ENCODE measurements at regions not wholly inside any gene's neighbourhood (a gene's known extent, or its start where the extent isn't known, plus 50 kb on each side); places are given as distances from the start of the nearest gene placed in this dataset.

DNA sequence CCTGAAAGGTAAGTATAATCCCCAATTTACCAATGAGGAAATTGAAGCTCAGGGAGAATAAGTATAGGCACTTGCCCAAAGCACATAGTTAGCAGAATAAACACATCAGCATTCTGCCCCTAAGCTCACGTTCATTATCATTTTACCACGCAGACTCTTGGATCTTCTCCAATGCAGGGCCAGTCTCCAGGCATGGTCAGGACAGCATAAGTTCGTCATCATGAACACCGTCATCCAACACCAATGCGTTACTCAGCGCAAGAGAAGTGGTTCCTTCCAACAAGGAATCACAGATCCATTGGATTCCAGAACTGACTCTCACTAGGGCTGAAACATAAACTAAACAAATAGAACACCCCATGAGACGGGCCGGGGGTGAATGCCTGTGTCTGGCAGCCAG is 86.5 kb upstream of the GPM6B start:
- DNase-seq (ENCODE audit: low read depth, low spot score): no peak

DNA sequence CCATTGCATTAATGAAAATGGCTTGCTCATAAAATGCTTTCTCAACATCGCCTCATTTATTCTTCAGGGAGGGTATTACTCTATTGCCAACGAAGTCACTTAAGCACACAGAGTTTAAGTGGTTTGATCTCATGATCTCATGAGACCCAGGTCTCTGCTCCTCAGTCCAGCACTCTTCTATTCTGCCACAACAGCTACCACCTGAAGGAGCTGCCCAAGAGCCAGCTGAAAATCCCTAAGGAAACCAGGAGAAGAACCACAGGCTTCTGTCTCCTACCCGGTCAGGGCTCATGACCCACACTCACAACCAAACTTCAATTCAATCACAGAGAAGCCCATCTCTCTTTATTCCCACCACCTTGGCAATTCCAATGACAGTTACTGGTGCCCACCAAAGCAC is 85.5 kb upstream of the GPM6B start:
- DNase-seq (ENCODE audit: low read depth, low spot score): no peak

DNA sequence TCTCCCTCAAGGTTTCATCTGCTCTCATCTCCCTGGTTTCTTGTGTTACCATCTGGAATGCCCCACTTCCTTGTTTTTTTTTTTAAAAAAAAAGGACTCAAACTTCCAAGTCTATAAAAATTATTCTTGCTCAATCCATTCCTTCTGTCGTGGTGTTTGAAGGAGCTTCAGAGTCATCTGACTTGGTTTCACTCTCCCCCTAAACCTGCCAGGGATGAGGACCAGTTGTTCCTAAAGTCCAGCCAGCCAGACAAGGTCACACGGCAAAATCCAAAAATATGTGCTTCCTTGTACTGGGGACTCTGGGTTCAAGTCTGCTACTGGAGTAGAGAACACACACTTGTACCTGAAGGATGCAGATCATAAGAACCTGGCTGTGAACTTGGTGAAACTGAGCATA is 84.5 kb upstream of the GPM6B start:
- DNase-seq (ENCODE audit: low read depth, low spot score): no peak

DNA sequence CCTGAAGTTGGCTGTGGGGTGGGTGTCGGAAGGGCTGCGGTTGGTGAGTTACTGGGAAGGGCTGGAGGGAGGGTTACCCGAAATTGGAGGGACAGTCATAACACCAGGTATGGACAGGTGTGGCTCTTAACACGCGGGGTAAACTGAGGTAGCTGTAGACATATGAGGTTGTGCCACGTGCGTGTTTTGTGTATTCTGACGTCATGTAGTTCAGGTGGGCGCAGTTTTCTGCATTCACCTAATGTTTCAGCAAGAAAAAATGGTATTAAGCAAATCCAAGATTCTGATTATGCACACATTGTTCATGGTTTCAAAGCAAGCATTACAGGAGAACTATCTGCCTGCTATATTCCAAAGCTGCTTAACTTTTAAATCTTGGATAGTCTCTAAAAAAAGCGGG is 83.5 kb upstream of the GPM6B start:
- DNase-seq (ENCODE audit: low read depth, low spot score): no peak

DNA sequence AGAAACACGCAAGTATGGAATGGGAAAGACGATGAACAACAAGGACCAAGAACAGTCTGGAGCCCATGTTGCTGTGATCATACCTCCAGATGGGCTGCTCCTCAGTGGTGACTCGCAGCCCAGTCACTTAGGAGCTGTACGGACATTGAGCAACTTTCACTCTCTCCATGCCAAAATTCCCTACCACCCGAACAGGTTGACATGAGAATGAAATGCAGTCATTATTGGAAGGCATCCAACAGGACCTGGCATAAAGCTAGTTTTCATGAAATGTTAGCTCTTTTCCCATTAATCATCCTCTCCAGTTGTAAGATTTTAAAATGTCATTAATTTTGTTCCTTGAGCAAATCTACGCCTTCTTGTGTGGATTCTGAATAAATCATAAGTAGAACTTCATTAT is 82.7 kb upstream of the GPM6B start:
- DNase-seq (ENCODE audit: low read depth, low spot score): no peak

DNA sequence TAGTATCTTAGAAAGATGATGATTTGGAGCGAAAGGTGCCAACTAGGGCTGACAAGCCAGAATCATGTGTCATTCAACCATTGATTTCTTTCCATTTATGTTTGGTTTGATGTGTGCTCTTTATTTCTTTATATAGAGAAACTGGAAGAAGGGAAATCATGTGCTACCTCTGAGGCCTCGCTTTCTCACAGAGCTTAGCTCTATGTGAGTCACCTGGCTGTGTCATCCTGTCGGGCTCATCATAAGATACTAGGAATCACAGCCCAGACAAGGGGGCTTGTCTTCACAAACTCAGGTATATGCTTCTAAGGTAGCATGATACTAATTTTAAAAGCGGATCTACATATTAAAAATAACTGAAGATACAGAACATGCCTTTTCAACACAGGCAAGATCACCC is 81.7 kb upstream of the GPM6B start:
- no peak for DNase-seq (ENCODE audit: low read depth, low spot score)

DNA sequence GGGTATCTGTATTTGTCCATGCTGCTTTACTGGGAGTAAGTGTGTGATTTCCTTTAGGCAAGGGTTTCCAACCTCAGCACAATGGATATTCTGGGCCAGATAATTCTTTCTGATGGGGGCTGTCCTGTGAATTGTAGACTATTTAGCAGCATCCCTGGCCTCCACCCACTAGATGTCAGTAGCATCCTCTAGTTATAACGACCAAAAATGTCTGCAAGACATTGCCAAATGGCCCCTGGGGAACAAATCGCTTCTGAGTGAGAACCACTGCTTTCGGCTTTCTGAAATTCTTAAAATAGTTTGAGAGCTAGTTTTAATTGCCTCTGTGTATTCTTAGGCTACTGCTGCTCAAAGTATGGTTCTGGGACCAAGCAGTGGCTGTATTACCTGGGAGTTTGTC is 81.2 kb upstream of the GPM6B start:
- peak; percentile 7 for DNase-seq (ENCODE audit: low read depth, low spot score)

DNA sequence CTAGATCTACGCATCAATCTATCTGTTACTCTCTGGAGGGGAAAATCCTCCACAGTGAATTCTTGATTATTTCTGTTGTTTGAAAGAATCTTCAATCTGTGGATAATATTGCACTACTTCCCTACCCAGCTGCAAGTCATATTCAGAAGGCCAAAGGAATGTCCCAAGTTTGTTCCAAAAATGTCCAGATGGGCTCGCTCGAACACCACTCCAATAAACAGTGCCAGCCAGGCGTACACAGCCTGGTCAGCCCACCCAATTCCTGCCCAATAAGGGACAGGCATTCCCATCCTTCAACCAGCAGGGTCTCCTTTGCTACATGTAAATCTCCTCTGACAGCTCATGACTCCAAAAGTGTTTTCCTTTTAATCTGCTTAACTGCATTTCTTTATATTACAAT is 80.7 kb upstream of the GPM6B start:
- DNase-seq (ENCODE audit: low read depth, low spot score): no peak

DNA sequence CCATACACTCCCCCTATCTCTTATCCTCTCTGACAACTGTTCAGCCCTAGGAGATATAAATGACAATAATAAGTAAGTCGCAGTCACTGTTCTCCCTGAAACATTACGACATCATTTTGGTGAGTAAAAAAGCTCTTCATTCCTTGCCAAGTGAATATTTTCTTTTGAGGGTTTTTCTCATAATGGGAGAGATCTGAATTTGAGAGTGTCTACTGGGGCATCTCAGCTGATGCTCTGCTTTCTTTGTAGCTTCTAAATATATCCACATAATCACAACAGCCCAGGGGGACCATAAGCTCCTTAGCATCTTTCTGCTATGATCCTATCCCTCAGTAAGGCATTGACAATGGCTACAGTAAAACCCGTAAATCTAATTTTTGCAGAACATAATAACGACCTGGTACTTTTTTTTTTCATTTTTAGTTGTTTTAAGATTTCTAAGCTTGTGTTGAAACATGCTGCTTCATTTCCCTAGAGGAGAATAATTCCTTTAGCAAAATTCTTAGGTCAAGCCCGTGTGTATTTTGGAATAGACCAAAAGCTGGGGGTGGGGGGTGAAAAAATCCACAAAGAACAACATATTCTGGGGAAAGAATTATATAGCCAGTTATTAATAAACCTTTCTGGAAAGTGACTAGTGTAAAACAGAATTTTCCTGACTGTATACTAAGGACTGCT is 78.1 kb upstream of the GPM6B start:
- no peak for DNase-seq (ENCODE audit: low read depth, low spot score)

DNA sequence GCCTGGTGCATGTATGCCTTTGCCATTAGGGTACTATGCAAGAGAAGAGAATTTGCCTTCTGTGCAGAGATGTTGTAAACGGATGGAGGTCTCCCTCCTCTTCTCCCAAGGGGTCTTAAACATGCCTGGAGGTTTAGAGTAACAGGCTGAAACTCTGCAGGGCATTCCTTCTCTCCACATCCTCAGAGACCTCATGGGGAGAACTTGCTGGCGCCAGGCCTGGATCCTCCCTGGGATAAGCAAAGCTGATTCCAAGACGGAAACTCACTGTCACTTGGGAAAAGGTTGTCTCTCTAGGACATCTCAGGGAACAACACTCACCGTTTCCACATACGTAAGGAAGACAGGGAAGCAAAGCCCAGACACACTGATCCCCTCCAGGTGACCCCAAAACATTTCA is 76.9 kb upstream of the GPM6B start:
- DNase-seq (ENCODE audit: low read depth, low spot score): peak; percentile 9

DNA sequence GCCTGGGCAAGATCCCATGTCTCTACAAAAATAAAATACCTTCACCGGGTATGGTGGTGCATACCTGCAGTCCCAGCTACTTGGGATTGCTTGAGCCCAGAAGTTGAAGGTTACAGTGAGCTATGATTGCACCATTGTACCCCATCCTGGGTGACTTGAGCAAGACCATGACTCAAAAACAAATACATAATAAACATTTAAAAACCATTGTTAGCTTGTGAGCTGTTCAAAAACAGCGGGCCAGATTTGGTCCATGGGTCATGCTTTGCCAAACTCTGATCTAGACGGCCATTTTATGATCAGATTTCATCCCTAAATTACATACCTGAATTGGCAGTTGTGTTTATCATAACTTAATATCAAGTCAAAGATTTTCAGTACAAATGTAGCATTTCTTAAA is 76.0 kb upstream of the GPM6B start:
- DNase-seq (ENCODE audit: low read depth, low spot score): no peak

DNA sequence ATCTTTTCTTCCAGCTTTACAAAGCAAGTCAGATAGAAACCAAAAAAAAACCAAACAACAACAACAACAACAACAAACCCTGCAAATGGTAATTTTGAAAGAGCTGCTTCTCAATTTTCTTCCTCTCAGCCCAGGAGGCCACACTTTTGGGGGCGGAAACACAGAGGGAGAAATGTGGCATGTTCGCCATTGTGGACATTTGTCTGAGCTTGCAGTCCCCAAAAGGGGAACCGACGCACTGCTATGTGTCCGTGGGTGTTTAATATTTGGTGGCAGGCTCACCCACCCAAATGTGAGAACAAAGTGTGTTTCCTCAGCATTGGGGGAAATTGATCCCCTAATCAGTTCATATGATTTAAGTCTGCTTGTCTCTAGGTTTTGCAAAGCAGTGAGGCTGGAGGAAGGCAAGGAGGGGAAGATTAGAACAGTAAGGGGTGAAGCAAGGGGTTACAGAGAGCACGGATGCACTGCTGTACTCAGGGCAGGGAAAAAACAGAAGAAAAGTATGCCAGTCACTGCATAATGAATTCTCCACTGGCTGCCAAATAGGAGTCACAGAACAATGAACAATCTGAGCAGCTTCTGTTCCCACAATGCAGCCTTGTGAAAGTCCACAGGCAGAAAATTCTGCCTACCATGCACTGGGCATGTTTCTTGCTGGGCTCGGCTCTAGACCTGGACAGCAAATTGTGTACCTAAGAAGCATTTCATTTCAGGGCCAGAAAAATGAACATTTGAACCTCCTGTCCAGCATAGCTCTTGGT is 74.7 kb upstream of the GPM6B start:
- DNase-seq (ENCODE audit: low read depth, low spot score): no peak

DNA sequence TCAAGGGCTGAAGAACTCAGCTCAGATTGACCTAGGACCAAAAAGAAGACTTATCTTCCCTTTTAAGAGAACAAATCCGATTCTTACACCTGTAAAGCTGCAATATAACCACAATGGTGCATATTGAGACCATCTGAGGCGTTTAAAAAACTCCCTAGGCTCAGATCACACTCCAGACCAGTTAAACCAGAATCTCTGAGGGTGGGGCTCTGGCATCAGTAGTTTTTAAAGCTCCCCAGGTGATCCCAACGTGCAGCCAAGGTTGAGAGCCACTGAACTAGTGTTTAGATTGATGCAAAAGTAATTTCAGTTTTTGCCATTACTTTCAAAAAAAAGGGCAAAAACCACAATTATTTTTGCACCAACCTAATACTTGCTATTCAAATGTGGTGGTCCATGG is 73.9 kb upstream of the GPM6B start:
- no peak for DNase-seq (ENCODE audit: low read depth, low spot score)

DNA sequence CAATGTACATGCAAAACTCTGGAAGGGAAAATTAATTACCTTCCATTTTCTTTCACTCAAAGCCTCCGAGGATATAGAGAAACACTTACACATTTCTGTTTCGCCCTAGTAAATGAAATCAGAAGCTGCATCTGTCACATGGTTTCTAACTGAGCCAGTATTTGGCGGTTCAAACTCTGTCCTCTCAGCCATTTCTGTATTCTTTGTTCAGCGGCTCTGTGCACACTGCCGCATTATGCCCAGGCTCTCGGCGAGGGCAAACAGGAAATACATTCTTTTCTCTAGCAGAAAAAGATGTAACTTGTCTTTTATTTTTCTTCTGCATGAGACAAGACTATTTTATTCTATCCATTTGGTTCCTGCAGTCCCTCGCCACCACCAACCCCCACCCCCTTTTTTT is 71.4 kb upstream of the GPM6B start:
- no peak for DNase-seq (ENCODE audit: low read depth, low spot score)

DNA sequence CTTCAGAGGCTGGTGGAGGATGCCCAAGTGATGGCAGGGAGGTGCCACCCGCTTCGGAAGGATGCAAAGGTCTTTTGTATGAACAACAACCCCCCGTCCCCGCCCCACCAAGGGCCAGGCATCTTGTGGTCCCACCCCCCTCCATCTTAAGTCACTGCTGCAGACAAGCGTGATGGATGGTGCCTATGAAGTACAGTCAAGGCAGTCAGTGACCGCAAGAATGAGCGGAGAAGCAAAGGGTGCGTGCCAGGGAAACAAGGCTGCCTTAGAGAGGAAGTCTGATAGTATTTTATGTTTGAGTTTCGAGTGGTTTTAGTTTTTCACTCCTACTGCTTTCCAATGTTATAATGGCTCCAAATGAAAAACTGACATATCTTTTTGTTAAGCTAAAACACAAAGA is 68.7 kb upstream of the GPM6B start:
- no peak for DNase-seq (ENCODE audit: low read depth, low spot score)

DNA sequence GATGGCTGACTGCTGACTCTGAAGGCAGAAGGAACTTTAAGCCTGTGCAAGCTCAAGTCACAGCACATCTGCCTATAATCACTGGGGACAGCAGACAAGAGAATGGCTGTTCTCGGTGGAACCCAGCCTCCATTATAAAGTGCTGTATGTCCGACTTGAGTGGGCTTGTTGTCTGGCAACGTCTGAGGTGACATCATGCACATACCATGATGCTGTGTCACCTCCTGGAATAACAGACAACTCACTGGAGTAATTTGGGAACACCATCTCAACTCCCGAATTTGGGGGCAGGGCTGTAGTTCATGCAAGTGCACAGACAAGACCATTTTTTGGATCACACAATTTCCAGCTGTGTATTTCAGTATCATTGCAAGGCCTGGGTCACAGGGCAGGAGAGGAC is 59.8 kb upstream of the GPM6B start:
- DNase-seq (ENCODE audit: low read depth, low spot score): no peak

DNA sequence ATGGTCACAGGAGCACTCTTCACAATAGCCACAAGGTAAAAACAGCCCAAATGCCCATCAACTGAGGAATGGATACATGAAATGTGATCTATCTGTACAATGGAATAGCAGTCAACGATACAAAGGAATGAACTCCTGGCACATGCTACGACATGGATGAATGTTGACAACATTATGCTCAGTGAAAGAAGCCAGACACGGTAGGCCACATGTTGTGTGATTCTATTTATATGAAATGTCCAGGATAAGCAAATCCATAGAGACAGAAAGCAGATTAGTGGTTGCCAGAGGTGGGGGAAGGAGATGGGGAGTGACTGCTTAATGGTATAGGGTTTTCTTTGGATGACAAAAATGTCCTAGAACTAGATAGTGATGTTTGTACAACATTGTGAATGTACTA is 58.7 kb upstream of the GPM6B start:
- no peak for DNase-seq (ENCODE audit: low read depth, low spot score)

DNA sequence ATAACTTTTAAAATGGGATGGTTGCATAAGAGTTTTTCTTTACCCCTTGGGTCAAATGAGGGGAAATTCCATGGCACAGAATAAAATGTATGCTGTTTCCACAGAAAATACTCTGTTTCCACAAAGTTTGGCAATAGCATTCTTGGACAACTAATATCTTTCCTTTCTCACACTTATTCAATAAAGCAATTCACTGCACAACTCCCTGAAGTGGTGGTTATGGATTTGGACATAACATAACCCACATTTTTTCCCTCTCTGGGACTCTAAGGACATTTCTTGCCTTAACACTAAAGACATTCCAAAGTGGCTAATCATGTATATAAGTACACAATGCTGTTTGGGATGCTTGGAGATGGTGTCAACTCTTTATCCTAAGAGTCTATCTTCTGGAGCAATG is 51.7 kb upstream of the GPM6B start:
- no peak for DNase-seq (ENCODE audit: low read depth, low spot score)
